Endothelial cell of umbilical vein (primary cell): ENCODE measurements at regions not wholly inside any gene's neighbourhood (a gene's known extent, or its start where the extent isn't known, plus 50 kb on each side); places are given as distances from the start of the nearest gene placed in this dataset.

Experiments used
- BruUV-seq: library from RNA; stranded (reverse); fragments of 400-500 nt; replicated peaks from 2 replicates; lab custom pipeline; 2021; lab: Mats Ljungman, UMichigan
- CTCF ChIA-PET: fragments of 300-600, 350-600 bp; sonication (Branson Sonifier 250); formaldehyde crosslinking; loops from one replicate; lab custom pipeline; 2021; ENCODE audit warnings: antibody characterized with exemption, inconsistent platforms; lab: Charles Lee
- POLR2A ChIA-PET: fragments of 300-600, 350-600 bp; sonication (Branson Sonifier 250); formaldehyde crosslinking; loops from one replicate; lab custom pipeline; 2021; ENCODE audit warnings: antibody characterized with exemption, inconsistent platforms; lab: Charles Lee
- DNase-seq: peaks from one replicate; pipeline ENCODE4 v3.0.0-alpha.2; 2011; ENCODE audit warnings: low read depth, low spot score
- FAIRE-seq: peaks from 2 replicates; lab custom pipeline; 2011; peaks lifted over from hg19 to GRCh38; lab: Jason Lieb, UNC
- H2AFZ ChIP-seq: 2 replicates; pipeline ENCODE4 v1.6.0; 2012; ENCODE audit warnings: low read depth, low read length, control low read depth, inconsistent platforms
- H3K27ac ChIP-seq: 2 replicates; pipeline ENCODE4 v1.5.1; 2011; ENCODE audit warnings: low read depth, mild to moderate bottlenecking, control low read depth, low read length, moderate library complexity; ENCODE audit not compliant: insufficient read depth
- H3K27me3 ChIP-seq, 2 experiments: 2 replicates each; pipeline versions ENCODE4 v1.6.0 to v1.6.1; 2011; ENCODE audit warnings: low read length in 2 of 2, mixed read lengths in 1 of 2; ENCODE audit not compliant: control insufficient read depth in 2 of 2, insufficient read depth in 2 of 2
- H3K36me3 ChIP-seq, 2 experiments: 2 replicates in 1 of 2; 3 replicates in 1 of 2; pipeline ENCODE4 v1.5.1; 2011; ENCODE audit warnings: low read length in 2 of 2, mild to moderate bottlenecking in 1 of 2, moderate library complexity in 1 of 2; ENCODE audit not compliant: control insufficient read depth in 2 of 2, insufficient read depth in 2 of 2; ENCODE audit errors: extremely low read depth in 1 of 2
- H3K4me1 ChIP-seq: 3 replicates; pipeline ENCODE4 v1.5.1; 2011; ENCODE audit warnings: mild to moderate bottlenecking, low read length; ENCODE audit not compliant: control insufficient read depth, insufficient read depth; ENCODE audit errors: extremely low read depth
- H3K4me2 ChIP-seq: 2 replicates; pipeline ENCODE4 v1.6.1; 2011; ENCODE audit warnings: low read length, control low read depth, mixed read lengths; ENCODE audit not compliant: insufficient read depth
- H3K4me3 ChIP-seq, 3 experiments: fragments of 200-600 bp in 1 of 3; sonication (generic), shearing (Covaris generic) in 1 of 3; replicated peaks in 1 of 3; 2 replicates each; pipeline ENCODE4 v1.5.1; 2011 to 2016; ENCODE audit warnings: control low read depth in 3 of 3, low read length in 3 of 3, mild to moderate bottlenecking in 2 of 3, inconsistent platforms in 1 of 3, low read depth in 1 of 3, moderate library complexity in 1 of 3; ENCODE audit not compliant: insufficient read depth in 1 of 3
- H3K79me2 ChIP-seq: 2 replicates; pipeline ENCODE4 v1.6.0; 2012; ENCODE audit warnings: low read length, inconsistent platforms; ENCODE audit not compliant: control insufficient read depth, insufficient read depth
- H3K9ac ChIP-seq: replicated peaks from 2 replicates; pipeline ENCODE3; 2011; ENCODE audit warnings: low read length, control low read depth; ENCODE audit not compliant: insufficient read depth; ENCODE audit errors: extremely low read depth
- H3K9me1 ChIP-seq: replicated peaks from 3 replicates; pipeline ENCODE4 v1.6.0; 2011; ENCODE audit warnings: mild to moderate bottlenecking, low read length; ENCODE audit not compliant: control insufficient read depth, insufficient read depth; ENCODE audit errors: extremely low read depth
- H3K9me3 ChIP-seq: replicated peaks from 2 replicates; pipeline ENCODE4 v1.5.1; 2012; ENCODE audit warnings: low read length, inconsistent platforms; ENCODE audit not compliant: control insufficient read depth, insufficient read depth
- H4K20me1 ChIP-seq: replicated peaks from 2 replicates; pipeline ENCODE3; 2011; ENCODE audit warnings: mild to moderate bottlenecking, low read length; ENCODE audit not compliant: control insufficient read depth, insufficient read depth; ENCODE audit errors: extremely low read depth
- EZH2 ChIP-seq: IDR thresholded peaks from 2 replicates; pipeline ENCODE4 v1.6.1; 2012; ENCODE audit warnings: borderline replicate concordance, low read depth, mild to moderate bottlenecking, moderate library complexity, low read length, inconsistent platforms; ENCODE audit not compliant: severe bottlenecking
- FOS ChIP-seq: IDR thresholded peaks from 2 replicates; pipeline ENCODE4 v1.6.1; 2011; ENCODE audit warnings: mild to moderate bottlenecking, low read length, moderate library complexity, borderline replicate concordance; ENCODE audit not compliant: insufficient read depth
- GATA2 ChIP-seq: IDR thresholded peaks from 2 replicates; pipeline ENCODE4 v1.7.0; 2011; ENCODE audit warnings: low read depth, mild to moderate bottlenecking, moderate library complexity, mixed read lengths, low read length; ENCODE audit not compliant: insufficient read length, insufficient read depth
- JUN ChIP-seq: IDR thresholded peaks from 2 replicates; pipeline ENCODE4 v1.6.1; 2011; ENCODE audit warnings: borderline replicate concordance, low read depth; ENCODE audit not compliant: insufficient read length, insufficient read depth
- MYC ChIP-seq: IDR thresholded peaks from one replicate; pipeline ENCODE4 v1.6.1; 2011; ENCODE audit warnings: mild to moderate bottlenecking, low read depth, low read length
- POLR2A ChIP-seq: IDR thresholded peaks from 2 replicates; pipeline ENCODE4 v1.6.1; 2012; ENCODE audit warnings: low read depth, mild to moderate bottlenecking, control low read depth, low read length
- POLR2AphosphoS5 ChIP-seq: IDR thresholded peaks from 2 replicates; pipeline ENCODE4 v1.6.1; 2012; ENCODE audit warnings: low read depth, mild to moderate bottlenecking, control low read depth, low read length, moderate library complexity; ENCODE audit not compliant: insufficient read depth
- dilution Hi-C: fragments of 300-500 bp; cut with MboI; formaldehyde crosslinking; loops from one replicate; pipeline ENCODE4 v1.15.0; 2019; ENCODE audit warnings: low sequenced_read_pairs; ENCODE audit not compliant: extremely low pct_ligation_motif_present
- intact Hi-C: fragments of 100-400 bp; cut with micrococcal nuclease; formaldehyde crosslinking; loops from one replicate; pipeline ENCODE4 v1.10.0; 2022
- TF ChIP-seq, protein P1 (sequence below), 2 donors: IDR thresholded peaks; 1 replicate in 1 of 2; 2 replicates in 1 of 2; pipeline ENCODE4 v1.5.1; 2011; ENCODE audit warnings: low read length in 2 of 2, mild to moderate bottlenecking in 2 of 2, moderate library complexity in 2 of 2, control low read depth in 1 of 2, inconsistent platforms in 1 of 2, low read depth in 1 of 2; ENCODE audit not compliant: insufficient read depth in 1 of 2; ENCODE audit errors: extremely low read depth in 1 of 2
- TF ChIP-seq, protein P2 (sequence below): IDR thresholded peaks from 2 replicates; pipeline ENCODE4 v1.6.1; 2011; ENCODE audit not compliant: insufficient read depth, insufficient read length

DNA sequence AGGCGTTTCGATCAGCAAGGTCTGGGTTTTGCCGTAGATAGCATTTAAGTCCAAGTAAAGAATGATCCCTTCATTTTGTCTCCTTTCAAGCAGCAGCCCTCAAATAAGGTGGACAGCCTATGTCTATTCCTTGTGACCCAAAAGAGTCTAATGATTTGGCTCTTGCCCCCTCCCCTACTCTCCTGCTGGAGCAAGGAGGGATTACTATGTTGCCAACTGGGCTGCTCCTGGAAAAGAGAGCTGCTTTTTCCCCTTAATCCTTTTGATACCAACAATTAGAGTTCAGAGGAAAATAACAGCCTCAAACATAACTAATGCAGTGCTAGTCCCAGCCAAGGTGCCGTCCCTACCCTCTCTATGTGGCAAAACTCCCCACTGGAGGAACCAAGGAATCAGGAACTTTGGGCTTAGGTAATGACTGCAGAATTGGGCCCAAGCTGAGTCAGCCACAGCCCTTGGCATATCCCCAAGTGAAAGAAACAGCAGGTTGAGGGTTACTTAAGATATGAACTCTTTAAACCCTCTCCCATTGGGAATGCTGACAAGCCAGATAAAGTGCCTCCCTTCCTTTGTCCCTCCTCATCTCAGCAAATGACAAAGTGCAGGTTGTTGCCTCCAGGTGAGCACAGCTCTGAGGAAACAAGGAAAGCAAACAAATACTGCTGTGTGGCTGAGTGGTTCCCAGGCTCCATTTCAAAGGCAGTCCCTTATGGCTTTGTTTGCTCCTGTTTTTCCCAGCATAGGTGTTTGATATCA lies 643.7 kb downstream of the INHBA start:
- no peak overlapping the region for H3K9ac ChIP-seq
- no peaks in the 10 kb centered on the region for H3K9me3 ChIP-seq
- DNase-seq (no peak), FAIRE-seq (no peak)
- no peak overlapping the region for H3K4me3 ChIP-seq
- dilution Hi-C loops (no loop called here), intact Hi-C loops (no loop called here)
- H3K4me2 ChIP-seq: no peak overlapping the region
- no peak overlapping the region for H3K27ac ChIP-seq
- no peak for TF ChIP-seq JUN
- TF ChIP-seq FOS: no peak
- no peak for TF ChIP-seq MYC
- no peak for TF ChIP-seq POLR2AphosphoS5
- TF ChIP-seq GATA2: no peak
- no peak for TF ChIP-seq EZH2
- TF ChIP-seq, protein P1, sequence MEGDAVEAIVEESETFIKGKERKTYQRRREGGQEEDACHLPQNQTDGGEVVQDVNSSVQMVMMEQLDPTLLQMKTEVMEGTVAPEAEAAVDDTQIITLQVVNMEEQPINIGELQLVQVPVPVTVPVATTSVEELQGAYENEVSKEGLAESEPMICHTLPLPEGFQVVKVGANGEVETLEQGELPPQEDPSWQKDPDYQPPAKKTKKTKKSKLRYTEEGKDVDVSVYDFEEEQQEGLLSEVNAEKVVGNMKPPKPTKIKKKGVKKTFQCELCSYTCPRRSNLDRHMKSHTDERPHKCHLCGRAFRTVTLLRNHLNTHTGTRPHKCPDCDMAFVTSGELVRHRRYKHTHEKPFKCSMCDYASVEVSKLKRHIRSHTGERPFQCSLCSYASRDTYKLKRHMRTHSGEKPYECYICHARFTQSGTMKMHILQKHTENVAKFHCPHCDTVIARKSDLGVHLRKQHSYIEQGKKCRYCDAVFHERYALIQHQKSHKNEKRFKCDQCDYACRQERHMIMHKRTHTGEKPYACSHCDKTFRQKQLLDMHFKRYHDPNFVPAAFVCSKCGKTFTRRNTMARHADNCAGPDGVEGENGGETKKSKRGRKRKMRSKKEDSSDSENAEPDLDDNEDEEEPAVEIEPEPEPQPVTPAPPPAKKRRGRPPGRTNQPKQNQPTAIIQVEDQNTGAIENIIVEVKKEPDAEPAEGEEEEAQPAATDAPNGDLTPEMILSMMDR (IDR thresholded peaks at IDR 0.05; ENCODE audit: extremely low read depth in 1 of 2, insufficient read depth in 1 of 2, low read depth in 1 of 2, low read length in 2 of 2): no peak
- TF ChIP-seq, protein P2, sequence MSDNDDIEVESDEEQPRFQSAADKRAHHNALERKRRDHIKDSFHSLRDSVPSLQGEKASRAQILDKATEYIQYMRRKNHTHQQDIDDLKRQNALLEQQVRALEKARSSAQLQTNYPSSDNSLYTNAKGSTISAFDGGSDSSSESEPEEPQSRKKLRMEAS: no peak
- TF ChIP-seq POLR2A: no peak
- BruUV-seq: no TSS peak
- H2AFZ ChIP-seq: no peak overlapping the region
- no peaks in the 10 kb centered on the region for H3K27me3 ChIP-seq
- H3K4me1 ChIP-seq: no peaks in the 10 kb centered on the region
- H4K20me1 ChIP-seq: no peaks in the 10 kb centered on the region
- H3K9me1 ChIP-seq: no peaks in the 10 kb centered on the region
- ChIA-PET CTCF (no interaction called here), POLR2A (no interaction called here)
- no peaks in the 10 kb centered on the region for H3K36me3 ChIP-seq
- H3K79me2 ChIP-seq: no peaks in the 10 kb centered on the region
